ENCODE measurements at regions not wholly inside any gene's neighbourhood (a gene's known extent, or its start where the extent isn't known, plus 50 kb on each side); places are given as distances from the start of the nearest gene placed in this dataset.

- no peak for TF ChIP-seq CTCF (IDR thresholded peaks at IDR 0.05)
- no peak for TF ChIP-seq POLR2A (IDR thresholded peaks at IDR 0.05)
Measured at GRCh38 chr2:12087175-12087574, 340.7 kb downstream of the LPIN1 start.
